Caco-2 (cell line): ENCODE measurements at regions not wholly inside any gene's neighbourhood (a gene's known extent, or its start where the extent isn't known, plus 50 kb on each side); places are given as distances from the start of the nearest gene placed in this dataset.

Experiments used
- BruUV-seq: library from RNA; stranded (reverse); fragments of 400-500 nt; replicated peaks from 2 replicates; lab custom pipeline; 2021; lab: Mats Ljungman, UMichigan
- CTCF ChIA-PET: fragments of 300-600 bp; sonication (Branson Sonifier 250); formaldehyde crosslinking; loops from one replicate; lab custom pipeline; 2022; ENCODE audit warnings: antibody characterized with exemption; lab: Charles Lee
- POLR2A ChIA-PET: fragments of 300-600 bp; sonication (Branson Sonifier 250); formaldehyde crosslinking; loops from one replicate; lab custom pipeline; 2022; ENCODE audit warnings: antibody characterized with exemption; lab: Charles Lee
- DNase-seq, 2 experiments: peaks; one replicate each; pipeline versions ENCODE4 v3.0.0 to v3.0.0-alpha.2; 2020 to 2022
- H3K27me3 ChIP-seq: replicated peaks from 2 replicates; pipeline ENCODE4 v1.6.0; 2011; ENCODE audit warnings: low read length; ENCODE audit not compliant: control insufficient read depth, insufficient read depth
- H3K36me3 ChIP-seq: 2 replicates; pipeline ENCODE4 v1.5.1; 2011; ENCODE audit warnings: low read length; ENCODE audit not compliant: control insufficient read depth, insufficient read depth
- H3K4me1 ChIP-seq: fragments of 250-450 bp; sonication (Bioruptor Pico); 2 replicates; pipeline ENCODE4 v1.5.1; 2020; ENCODE audit warnings: mild to moderate bottlenecking
- H3K4me3 ChIP-seq: 2 replicates; pipeline ENCODE4 v1.5.1; 2011; ENCODE audit warnings: low read depth, mild to moderate bottlenecking, control low read depth, low read length
- H3K9me3 ChIP-seq: fragments of 250-450 bp; sonication (Bioruptor Pico); 2 replicates; pipeline ENCODE4 v1.5.1; 2020; ENCODE audit warnings: mild to moderate bottlenecking, moderate library complexity
- H3K27ac Mint-ChIP-seq: one replicate; pipeline ENCODE4 v1.8.0; 2022; ENCODE audit warnings: mixed read lengths; ENCODE audit not compliant: unreplicated experiment
- H3K27me3 Mint-ChIP-seq: one replicate; pipeline ENCODE4 v1.8.0; 2022; ENCODE audit warnings: mixed read lengths; ENCODE audit not compliant: insufficient read depth, unreplicated experiment
- H3K36me3 Mint-ChIP-seq: one replicate; pipeline ENCODE4 v1.8.0; 2022; ENCODE audit warnings: mild to moderate bottlenecking, mixed read lengths; ENCODE audit not compliant: insufficient read depth, unreplicated experiment
- H3K4me1 Mint-ChIP-seq: one replicate; pipeline ENCODE4 v1.8.0; 2022; ENCODE audit warnings: low read depth, mixed read lengths; ENCODE audit not compliant: unreplicated experiment
- H3K4me3 Mint-ChIP-seq: one replicate; pipeline ENCODE4 v1.8.0; 2022; ENCODE audit warnings: mild to moderate bottlenecking, moderate library complexity, mixed read lengths; ENCODE audit not compliant: unreplicated experiment
- H3K9me3 Mint-ChIP-seq: one replicate; pipeline ENCODE4 v1.8.0; 2022; ENCODE audit warnings: mixed read lengths; ENCODE audit not compliant: unreplicated experiment
- intact Hi-C: fragments of 100-400 bp; cut with micrococcal nuclease; formaldehyde crosslinking; loops from one replicate; pipeline ENCODE4 v1.10.0; 2022; ENCODE audit not compliant: unreplicated experiment
- TF ChIP-seq, protein P1 (sequence below), 2 experiments: fragments of 200-600 bp in 1 of 2; IDR thresholded peaks; 1 replicate in 1 of 2; 2 replicates in 1 of 2; pipeline versions ENCODE4 v1.5.1 to v1.8.0; 2011 to 2022; ENCODE audit warnings: antibody characterized with exemption in 1 of 2, control low read depth in 1 of 2, inconsistent platforms in 1 of 2, low read depth in 1 of 2, low read length in 1 of 2, mild to moderate bottlenecking in 1 of 2, moderate library complexity in 1 of 2; ENCODE audit not compliant: insufficient read depth in 1 of 2, severe bottlenecking in 1 of 2, unreplicated experiment in 1 of 2

DNA sequence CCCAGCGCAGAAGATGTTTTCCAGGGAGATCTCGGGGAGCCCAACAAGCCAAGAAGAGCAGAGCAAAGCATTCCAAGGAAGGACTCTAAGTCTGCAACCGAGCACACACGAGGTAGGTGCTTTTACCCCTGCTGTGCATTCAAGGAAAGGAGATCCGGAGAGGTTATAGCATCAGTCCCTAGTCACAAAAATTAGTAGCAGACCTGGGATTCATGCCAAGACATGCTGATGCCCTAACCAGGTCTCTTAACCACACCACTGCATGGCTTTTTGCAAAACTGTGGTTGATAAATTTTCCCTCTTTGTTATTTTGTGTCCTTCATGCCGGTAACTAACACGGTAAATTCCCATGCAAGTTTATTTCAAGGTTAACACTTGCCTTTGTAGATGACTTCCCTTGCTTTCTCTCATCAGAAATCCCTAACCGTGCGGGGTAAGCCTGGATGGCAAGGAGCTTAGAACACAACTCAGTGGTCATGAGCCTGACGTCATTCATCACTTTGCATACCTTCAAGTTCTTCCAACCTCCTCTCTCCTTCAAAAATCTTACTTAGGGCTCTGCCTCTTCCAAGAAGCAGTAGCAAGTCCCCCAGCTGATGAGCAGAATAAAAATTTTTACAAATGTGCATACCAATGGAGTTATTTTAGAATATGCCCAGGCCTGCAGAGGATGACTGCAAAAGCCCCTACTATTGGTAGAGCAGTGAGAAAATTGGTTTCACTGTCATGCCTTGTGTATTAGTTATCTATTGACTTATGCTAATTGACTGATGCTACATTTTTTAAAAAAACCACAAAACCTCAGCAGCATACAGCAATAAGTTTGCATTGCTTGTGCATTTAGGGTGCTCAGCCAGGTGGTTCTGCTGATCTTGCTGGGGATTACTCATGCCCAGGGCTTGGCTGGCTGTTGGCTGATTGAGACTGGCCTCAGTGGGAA, 465.1 kb downstream of the MN1 start:
- H3K4me3 Mint-ChIP-seq, result no peak overlapping the region
- Histone ChIP-seq H3K4me1 (no peaks in the 10 kb centered on the region), H3K9me3 (no peaks in the 10 kb centered on the region), H3K4me3 (no peak overlapping the region), H3K36me3 (no peaks in the 10 kb centered on the region), H3K27me3 (no peaks in the 10 kb centered on the region)
- ChIA-PET CTCF (no interaction called here), POLR2A (no interaction called here)
- intact Hi-C loops, result no loop called here
- H3K4me1 Mint-ChIP-seq, result no peaks in the 10 kb centered on the region
- no peak for DNase-seq
- peaks cover 12% of the 10 kb centered on the region for H3K27me3 Mint-ChIP-seq
- H3K9me3 Mint-ChIP-seq, result no peaks in the 10 kb centered on the region
- H3K27ac Mint-ChIP-seq, result no peak overlapping the region
- TF ChIP-seq, protein P1, sequence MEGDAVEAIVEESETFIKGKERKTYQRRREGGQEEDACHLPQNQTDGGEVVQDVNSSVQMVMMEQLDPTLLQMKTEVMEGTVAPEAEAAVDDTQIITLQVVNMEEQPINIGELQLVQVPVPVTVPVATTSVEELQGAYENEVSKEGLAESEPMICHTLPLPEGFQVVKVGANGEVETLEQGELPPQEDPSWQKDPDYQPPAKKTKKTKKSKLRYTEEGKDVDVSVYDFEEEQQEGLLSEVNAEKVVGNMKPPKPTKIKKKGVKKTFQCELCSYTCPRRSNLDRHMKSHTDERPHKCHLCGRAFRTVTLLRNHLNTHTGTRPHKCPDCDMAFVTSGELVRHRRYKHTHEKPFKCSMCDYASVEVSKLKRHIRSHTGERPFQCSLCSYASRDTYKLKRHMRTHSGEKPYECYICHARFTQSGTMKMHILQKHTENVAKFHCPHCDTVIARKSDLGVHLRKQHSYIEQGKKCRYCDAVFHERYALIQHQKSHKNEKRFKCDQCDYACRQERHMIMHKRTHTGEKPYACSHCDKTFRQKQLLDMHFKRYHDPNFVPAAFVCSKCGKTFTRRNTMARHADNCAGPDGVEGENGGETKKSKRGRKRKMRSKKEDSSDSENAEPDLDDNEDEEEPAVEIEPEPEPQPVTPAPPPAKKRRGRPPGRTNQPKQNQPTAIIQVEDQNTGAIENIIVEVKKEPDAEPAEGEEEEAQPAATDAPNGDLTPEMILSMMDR (IDR thresholded peaks at IDR 0.05; ENCODE audit: insufficient read depth in 1 of 2, low read depth in 1 of 2, low read length in 1 of 2, severe bottlenecking in 1 of 2, unreplicated experiment in 1 of 2), result no peak
- no TSS peak for BruUV-seq
- no peaks in the 10 kb centered on the region for H3K36me3 Mint-ChIP-seq

DNA sequence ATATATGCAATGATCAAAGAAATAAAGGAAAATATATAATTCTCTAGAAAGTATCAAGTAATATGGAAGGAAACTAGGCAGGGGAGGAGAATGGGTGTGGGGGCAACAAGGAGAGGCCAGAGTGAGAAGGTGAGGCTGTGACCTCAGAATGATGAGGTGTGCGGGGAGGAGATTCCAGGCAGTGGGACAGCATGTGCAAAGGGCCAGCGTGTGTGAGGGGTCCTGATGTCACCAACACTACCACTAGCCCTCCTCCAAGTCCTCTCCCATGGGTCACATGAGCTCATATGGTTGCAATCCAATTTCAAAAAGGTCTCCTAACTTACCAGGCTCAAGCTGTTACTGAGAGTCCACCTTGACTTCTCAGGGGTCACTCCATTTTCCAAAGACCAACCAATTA, 463.9 kb downstream of the MN1 start:
- H3K9me3 Mint-ChIP-seq, result peaks cover 1% of the 10 kb centered on the region
- no peaks in the 10 kb centered on the region for H3K4me1 ChIP-seq
- no peaks in the 10 kb centered on the region for H3K27me3 ChIP-seq
- H3K36me3 Mint-ChIP-seq, result no peaks in the 10 kb centered on the region
- intact Hi-C loops, result no loop called here
- BruUV-seq, result no TSS peak
- H3K4me3 Mint-ChIP-seq, result no peak overlapping the region
- DNase-seq, result no peak
- no peaks in the 10 kb centered on the region for H3K36me3 ChIP-seq
- H3K4me1 Mint-ChIP-seq, result no peaks in the 10 kb centered on the region
- H3K27me3 Mint-ChIP-seq, result peaks cover 12% of the 10 kb centered on the region
- CTCF ChIA-PET, result no interaction called here
- H3K9me3 ChIP-seq, result peaks cover 9% of the 10 kb centered on the region; the same call in 1 of the 2 replicates
- H3K27ac Mint-ChIP-seq, result no peak overlapping the region
- TF ChIP-seq, protein P1 (IDR thresholded peaks at IDR 0.05; ENCODE audit: insufficient read depth in 1 of 2, low read depth in 1 of 2, low read length in 1 of 2, severe bottlenecking in 1 of 2, unreplicated experiment in 1 of 2), result no peak
- POLR2A ChIA-PET, result no interaction called here
- no peak overlapping the region for H3K4me3 ChIP-seq

DNA sequence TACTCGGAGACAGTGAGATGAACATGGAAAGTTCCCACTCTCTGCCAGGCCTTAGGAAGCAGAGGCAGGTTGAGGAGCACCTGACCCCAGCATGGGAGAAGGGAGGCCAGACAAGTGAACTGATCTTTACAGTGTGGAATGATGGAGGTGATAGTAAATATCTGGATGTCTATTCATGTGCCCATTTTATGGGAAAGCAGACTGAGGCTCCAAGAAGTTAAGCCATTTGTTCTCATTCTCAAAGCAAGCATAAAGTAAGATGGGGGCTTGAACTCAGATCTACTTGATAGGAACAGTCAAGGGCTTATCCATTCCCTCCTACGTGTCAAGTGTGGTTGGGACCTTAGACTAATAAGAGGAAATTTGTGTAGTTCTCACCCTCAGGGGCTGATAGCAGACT, 461.5 kb downstream of the MN1 start:
- intact Hi-C loops, result no loop called here
- H3K36me3 Mint-ChIP-seq, result no peaks in the 10 kb centered on the region
- Histone ChIP-seq H3K4me1 (no peaks in the 10 kb centered on the region), H3K27me3 (no peaks in the 10 kb centered on the region), H3K36me3 (no peaks in the 10 kb centered on the region), H3K9me3 (peaks cover 9% of the 10 kb centered on the region; the same call in 1 of the 2 replicates), H3K4me3 (no peak overlapping the region)
- POLR2A ChIA-PET, result no interaction called here
- H3K27me3 Mint-ChIP-seq, result peaks cover 4% of the 10 kb centered on the region
- CTCF ChIA-PET, result no interaction called here
- BruUV-seq, result no TSS peak
- no peak overlapping the region for H3K4me3 Mint-ChIP-seq
- TF ChIP-seq, protein P1 (IDR thresholded peaks at IDR 0.05; ENCODE audit: insufficient read depth in 1 of 2, low read depth in 1 of 2, low read length in 1 of 2, severe bottlenecking in 1 of 2, unreplicated experiment in 1 of 2), result no peak
- H3K27ac Mint-ChIP-seq, result no peak overlapping the region
- no peak for DNase-seq
- H3K4me1 Mint-ChIP-seq, result no peaks in the 10 kb centered on the region
- H3K9me3 Mint-ChIP-seq, result peaks cover 19% of the 10 kb centered on the region
